H7 (cell line): ENCODE measurements at regions not wholly inside any gene's neighbourhood (a gene's known extent, or its start where the extent isn't known, plus 50 kb on each side); places are given as distances from the start of the nearest gene placed in this dataset.

Experiments
- DNase-seq: peaks from one replicate; pipeline ENCODE4 v3.0.0; 2012
- H3K27me3 ChIP-seq: 2 replicates; pipeline ENCODE4 v1.6.0; 2011; ENCODE audit warnings: mild to moderate bottlenecking, low read length; ENCODE audit not compliant: control insufficient read depth, insufficient read depth
- H3K36me3 ChIP-seq: replicated peaks from 2 replicates; pipeline ENCODE4 v1.5.1; 2011; ENCODE audit warnings: low read length; ENCODE audit not compliant: control insufficient read depth, insufficient read depth
- H3K4me3 ChIP-seq: 2 replicates; pipeline ENCODE4 v1.5.1; 2011; ENCODE audit warnings: low read depth, mild to moderate bottlenecking, control low read depth, low read length, moderate library complexity; ENCODE audit not compliant: insufficient read depth

GRCh38 chr2:78553866-78554647 lies 471.4 kb upstream of the REG3G start:
- H3K4me3 ChIP-seq = no peak overlapping the region
- no peaks in the 10 kb centered on the region for H3K36me3 ChIP-seq
- no peak for DNase-seq
- no peaks in the 10 kb centered on the region for H3K27me3 ChIP-seq

GRCh38 chr2:78561876-78562275 lies 463.6 kb upstream of the REG3G start:
- Histone ChIP-seq H3K36me3 (no peaks in the 10 kb centered on the region), H3K27me3 (no peaks in the 10 kb centered on the region), H3K4me3 (no peak overlapping the region)
- DNase-seq = no peak

GRCh38 chr2:78564666-78565065 lies 460.8 kb upstream of the REG3G start:
- no peaks in the 10 kb centered on the region for H3K36me3 ChIP-seq
- H3K4me3 ChIP-seq = no peak overlapping the region
- no peak for DNase-seq
- no peaks in the 10 kb centered on the region for H3K27me3 ChIP-seq

GRCh38 chr2:78568782-78569373 lies 456.6 kb upstream of the REG3G start:
- H3K27me3 ChIP-seq = no peaks in the 10 kb centered on the region
- no peak for DNase-seq
- no peak overlapping the region for H3K4me3 ChIP-seq
- no peaks in the 10 kb centered on the region for H3K36me3 ChIP-seq

GRCh38 chr2:78576409-78576808 lies 449.1 kb upstream of the REG3G start:
- Histone ChIP-seq H3K4me3 (no peak overlapping the region), H3K36me3 (no peaks in the 10 kb centered on the region), H3K27me3 (no peaks in the 10 kb centered on the region)
- no peak for DNase-seq

GRCh38 chr2:78585871-78586270 lies 439.6 kb upstream of the REG3G start:
- Histone ChIP-seq H3K36me3 (no peaks in the 10 kb centered on the region), H3K4me3 (no peak overlapping the region), H3K27me3 (no peaks in the 10 kb centered on the region)
- no peak for DNase-seq

GRCh38 chr2:78586316-78586715 lies 439.2 kb upstream of the REG3G start:
- no peaks in the 10 kb centered on the region for H3K36me3 ChIP-seq
- no peak for DNase-seq

GRCh38 chr2:78589871-78590270 lies 435.6 kb upstream of the REG3G start:
- DNase-seq = no peak
- H3K27me3 ChIP-seq = no peaks in the 10 kb centered on the region

More at GRCh38 chr2:78586316-78586715, 439.2 kb upstream of the REG3G start:
- Histone ChIP-seq H3K27me3 (no peaks in the 10 kb centered on the region), H3K4me3 (no peak overlapping the region)

GRCh38 chr2:78592491-78592890 lies 433.0 kb upstream of the REG3G start:
- DNase-seq = no peak
- H3K4me3 ChIP-seq = no peak overlapping the region

More at GRCh38 chr2:78589871-78590270, 435.6 kb upstream of the REG3G start:
- no peak overlapping the region for H3K4me3 ChIP-seq
- H3K36me3 ChIP-seq = no peaks in the 10 kb centered on the region

GRCh38 chr2:78601113-78601512 lies 424.4 kb upstream of the REG3G start:
- Histone ChIP-seq H3K27me3 (no peaks in the 10 kb centered on the region), H3K4me3 (no peak overlapping the region), H3K36me3 (no peaks in the 10 kb centered on the region)
- DNase-seq = no peak

More at GRCh38 chr2:78592491-78592890, 433.0 kb upstream of the REG3G start:
- H3K36me3 ChIP-seq = no peaks in the 10 kb centered on the region
- no peaks in the 10 kb centered on the region for H3K27me3 ChIP-seq

- Histone ChIP-seq H3K27me3 (no peaks in the 10 kb centered on the region), H3K36me3 (no peaks in the 10 kb centered on the region), H3K4me3 (no peak overlapping the region)
- no peak for DNase-seq
Measured at GRCh38 chr2:78602862-78603261, 422.6 kb upstream of the REG3G start.

- no peak overlapping the region for H3K4me3 ChIP-seq
- H3K36me3 ChIP-seq = no peaks in the 10 kb centered on the region
- no peaks in the 10 kb centered on the region for H3K27me3 ChIP-seq
- DNase-seq = no peak
Measured at GRCh38 chr2:78606895-78607294, 418.6 kb upstream of the REG3G start.

- no peak overlapping the region for H3K4me3 ChIP-seq
- DNase-seq = no peak
- no peaks in the 10 kb centered on the region for H3K36me3 ChIP-seq
- no peaks in the 10 kb centered on the region for H3K27me3 ChIP-seq
Measured at GRCh38 chr2:78614726-78615125, 410.8 kb upstream of the REG3G start.

GRCh38 chr2:78615956-78616355 lies 409.5 kb upstream of the REG3G start:
- Histone ChIP-seq H3K36me3 (no peaks in the 10 kb centered on the region), H3K4me3 (no peak overlapping the region), H3K27me3 (no peaks in the 10 kb centered on the region)
- no peak for DNase-seq

- no peak for DNase-seq
- H3K27me3 ChIP-seq = no peaks in the 10 kb centered on the region
- no peak overlapping the region for H3K4me3 ChIP-seq
- no peaks in the 10 kb centered on the region for H3K36me3 ChIP-seq
Measured at GRCh38 chr2:78634425-78634824, 391.1 kb upstream of the REG3G start.
